ENCODE measurements at regions not wholly inside any gene's neighbourhood (a gene's known extent, or its start where the extent isn't known, plus 50 kb on each side); places are given as distances from the start of the nearest gene placed in this dataset.

DNA sequence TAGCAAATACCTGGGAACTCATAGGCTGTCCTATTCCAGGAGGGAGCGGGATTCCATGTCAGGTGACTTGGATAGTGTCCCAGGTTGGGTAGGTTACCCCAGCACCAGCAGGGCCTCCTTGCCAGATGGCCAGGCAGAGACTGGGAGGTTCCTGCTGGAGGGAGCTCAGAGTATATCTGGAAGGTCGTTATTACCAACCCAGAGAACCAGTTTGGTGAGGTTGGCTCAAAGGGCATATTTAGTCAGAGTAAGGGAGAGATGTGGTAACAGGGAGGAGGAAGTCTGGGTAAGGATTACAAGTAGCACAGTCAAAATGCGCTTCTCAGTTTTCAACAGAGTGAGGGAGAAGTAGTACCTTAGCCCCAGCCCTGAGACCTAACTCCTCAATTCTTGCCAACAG lies 53.3 kb upstream of the LNX1 start:
- TF ChIP-seq POLR2A (IDR thresholded peaks at IDR 0.05), result no peak
- TF ChIP-seq, protein P1, sequence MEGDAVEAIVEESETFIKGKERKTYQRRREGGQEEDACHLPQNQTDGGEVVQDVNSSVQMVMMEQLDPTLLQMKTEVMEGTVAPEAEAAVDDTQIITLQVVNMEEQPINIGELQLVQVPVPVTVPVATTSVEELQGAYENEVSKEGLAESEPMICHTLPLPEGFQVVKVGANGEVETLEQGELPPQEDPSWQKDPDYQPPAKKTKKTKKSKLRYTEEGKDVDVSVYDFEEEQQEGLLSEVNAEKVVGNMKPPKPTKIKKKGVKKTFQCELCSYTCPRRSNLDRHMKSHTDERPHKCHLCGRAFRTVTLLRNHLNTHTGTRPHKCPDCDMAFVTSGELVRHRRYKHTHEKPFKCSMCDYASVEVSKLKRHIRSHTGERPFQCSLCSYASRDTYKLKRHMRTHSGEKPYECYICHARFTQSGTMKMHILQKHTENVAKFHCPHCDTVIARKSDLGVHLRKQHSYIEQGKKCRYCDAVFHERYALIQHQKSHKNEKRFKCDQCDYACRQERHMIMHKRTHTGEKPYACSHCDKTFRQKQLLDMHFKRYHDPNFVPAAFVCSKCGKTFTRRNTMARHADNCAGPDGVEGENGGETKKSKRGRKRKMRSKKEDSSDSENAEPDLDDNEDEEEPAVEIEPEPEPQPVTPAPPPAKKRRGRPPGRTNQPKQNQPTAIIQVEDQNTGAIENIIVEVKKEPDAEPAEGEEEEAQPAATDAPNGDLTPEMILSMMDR (IDR thresholded peaks at IDR 0.05), result no peak
